Dermis blood vessel endothelial cell (primary cell): ENCODE measurements at regions not wholly inside any gene's neighbourhood (a gene's known extent, or its start where the extent isn't known, plus 50 kb on each side); places are given as distances from the start of the nearest gene placed in this dataset.
"Not testable (repeated sequence)": the region's sequence is repeated elsewhere in the genome, so short reads cannot be mapped to it uniquely, and the experiment has no call there.

Source experiments
- DNase-seq: peaks from one replicate; pipeline ENCODE4 v3.0.0; 2010

- no peak for DNase-seq
These were observed 383.6 kb downstream of the DSEL start for GRCh38 chr18:67132919-67133318.

DNA sequence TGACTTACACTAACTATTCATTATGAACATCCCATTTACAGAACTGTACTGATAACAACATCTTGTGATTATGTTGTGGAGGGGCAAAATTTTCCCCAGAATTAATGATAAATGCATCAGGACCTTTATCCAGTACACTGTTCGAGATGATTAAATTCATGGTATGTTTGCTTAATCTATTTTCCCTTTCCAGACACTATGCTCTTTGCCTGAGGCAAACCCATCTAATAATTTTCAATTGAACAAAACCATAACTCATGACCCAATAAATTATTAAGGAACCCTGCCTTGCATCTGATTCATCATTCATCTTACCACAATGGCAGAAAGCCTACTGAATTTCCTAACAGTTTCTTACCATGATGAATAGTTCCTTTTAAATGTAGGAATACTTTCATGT is 385.0 kb downstream of the DSEL start:
- no peak for DNase-seq

DNA sequence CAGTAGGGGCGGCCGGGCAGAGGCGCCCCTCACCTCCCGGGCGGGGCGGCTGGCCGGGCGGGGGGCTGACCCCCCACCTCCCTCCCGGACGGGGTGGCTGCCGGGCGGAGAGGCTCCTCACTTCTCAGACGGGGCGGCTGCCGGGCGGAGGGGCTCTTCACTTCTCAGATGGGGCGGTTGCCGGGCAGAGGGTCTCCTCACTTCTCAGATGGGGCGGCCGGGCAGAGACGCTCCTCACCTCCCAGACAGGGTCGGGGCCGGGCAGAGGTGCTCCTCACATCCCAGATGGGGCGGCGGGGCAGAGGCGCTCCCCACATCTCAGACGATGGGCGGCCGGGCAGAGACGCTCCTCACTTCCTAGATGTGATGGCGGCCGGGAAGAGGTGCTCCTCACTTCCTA is 389.8 kb downstream of the DSEL start:
- DNase-seq: not testable (repeated sequence)

DNA sequence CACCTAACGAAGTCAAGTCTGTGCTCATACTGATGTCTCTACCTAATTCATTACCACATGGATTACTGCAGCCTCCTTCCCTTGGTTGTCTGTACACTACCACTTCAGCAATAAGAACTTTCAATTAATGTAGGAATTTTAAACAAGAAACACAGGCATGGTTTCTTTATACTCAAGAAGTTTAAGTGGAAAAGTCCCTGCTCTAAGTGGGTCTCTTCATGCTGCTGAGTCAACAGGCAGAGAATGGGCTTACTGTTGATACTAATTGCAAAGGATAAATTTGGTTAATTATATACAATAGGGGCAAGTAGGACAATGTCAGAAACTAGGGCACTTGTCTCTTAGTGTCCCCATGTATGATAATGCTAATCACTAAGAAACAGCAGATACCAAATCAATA is 392.6 kb downstream of the DSEL start:
- no peak for DNase-seq

DNA sequence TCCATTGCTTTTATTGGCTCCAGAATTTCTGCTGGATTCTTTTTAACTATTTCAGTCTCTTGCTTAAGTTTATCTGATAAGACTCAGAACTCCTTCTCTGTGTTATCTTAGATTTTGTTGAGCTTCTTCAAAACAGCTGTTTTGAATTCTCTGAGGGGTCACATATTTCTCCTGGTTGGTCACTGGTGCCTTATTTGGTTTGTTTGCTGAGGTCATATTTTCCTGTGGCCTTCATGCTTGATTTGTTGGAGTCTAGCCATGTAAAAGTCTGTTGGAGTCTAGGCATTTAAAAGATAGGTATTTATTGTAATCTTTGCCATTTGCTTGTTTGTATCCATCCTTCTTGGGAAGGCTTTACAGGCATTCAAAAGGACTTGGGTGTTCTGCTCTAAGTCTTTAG is 398.7 kb downstream of the DSEL start:
- no peak for DNase-seq

DNA sequence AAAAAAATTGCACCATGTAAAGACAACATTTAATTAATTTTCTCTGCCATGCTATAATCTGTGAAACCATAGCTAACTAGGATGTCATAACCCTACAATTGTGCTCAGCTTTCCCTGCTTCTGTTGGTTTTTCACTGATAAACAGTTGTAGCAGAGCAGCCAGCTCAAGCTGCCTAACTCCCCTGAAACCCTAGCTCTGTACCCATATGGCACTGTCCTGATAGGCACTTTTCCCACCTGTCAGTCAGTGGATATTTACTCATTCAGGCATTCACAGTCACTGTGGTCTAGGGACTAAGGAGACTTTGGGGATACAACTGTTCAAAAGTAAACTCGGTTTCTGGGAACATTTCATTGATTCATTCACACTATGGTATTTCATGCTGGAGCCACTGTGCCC is 407.0 kb downstream of the DSEL start:
- DNase-seq: no peak

DNA sequence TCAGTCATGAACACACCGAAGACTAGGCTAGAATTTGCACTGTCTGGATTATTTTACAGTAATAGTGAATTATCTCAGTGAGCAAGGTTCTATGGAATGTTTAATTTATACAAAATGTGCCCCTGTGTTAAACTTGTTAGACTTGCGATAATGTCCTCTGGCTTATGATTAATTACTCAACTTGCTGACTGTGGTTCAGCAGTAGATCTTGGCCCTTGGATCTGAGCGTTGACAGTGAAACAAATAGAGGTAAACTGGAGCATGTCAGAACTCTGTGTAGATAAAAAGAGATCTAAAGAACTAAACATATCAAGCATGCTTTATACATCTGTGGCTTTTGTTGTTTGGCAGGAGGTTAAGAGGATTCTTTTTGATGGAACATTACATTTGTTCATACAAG is 407.6 kb downstream of the DSEL start:
- DNase-seq: no peak

DNA sequence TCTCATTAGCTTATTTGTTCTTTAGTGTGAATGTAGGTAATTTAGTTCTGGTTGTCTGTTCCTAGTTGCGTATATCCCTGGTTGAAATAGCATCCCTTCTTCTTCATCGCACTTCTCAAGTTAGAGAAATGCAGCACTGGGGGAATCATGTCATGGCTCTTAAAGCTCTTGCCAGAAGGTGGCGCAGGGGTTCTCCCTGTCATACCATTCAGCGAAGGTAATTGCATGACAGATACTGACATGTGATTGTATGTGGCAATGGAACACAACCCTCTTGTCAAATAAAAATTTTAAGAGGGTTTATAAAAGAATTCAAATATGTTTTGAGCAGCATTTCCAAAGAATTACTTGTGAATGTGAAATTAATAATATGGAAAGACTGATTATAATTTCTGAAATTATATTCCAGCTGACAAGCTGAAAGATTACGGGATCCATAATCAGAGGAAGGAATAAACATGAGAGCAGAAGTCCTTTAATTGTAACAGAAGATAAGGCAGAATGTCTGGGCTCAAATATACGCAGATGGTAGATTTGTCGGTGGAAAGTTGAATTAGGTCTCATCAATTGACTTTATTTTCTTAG is 411.7 kb downstream of the DSEL start:
- DNase-seq: peak; percentile 71

DNA sequence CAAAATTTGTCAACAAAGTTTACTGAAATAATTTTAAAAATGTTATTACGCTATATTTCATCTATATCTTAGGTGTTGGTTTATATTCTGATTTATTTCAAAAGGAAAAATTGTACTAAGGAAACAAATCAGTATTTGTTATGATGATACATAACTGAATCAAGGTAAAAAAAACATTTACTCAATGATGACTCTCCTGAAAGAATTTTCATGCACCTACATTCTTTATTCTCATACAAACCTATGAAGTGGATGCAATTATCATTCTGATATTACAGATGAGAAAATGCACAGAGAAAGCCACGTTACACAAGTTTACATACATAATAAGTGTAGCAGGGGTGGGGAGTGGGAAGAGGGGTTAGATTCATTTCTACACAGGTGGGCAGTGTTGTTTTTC is 422.4 kb downstream of the DSEL start:
- DNase-seq: no peak

DNA sequence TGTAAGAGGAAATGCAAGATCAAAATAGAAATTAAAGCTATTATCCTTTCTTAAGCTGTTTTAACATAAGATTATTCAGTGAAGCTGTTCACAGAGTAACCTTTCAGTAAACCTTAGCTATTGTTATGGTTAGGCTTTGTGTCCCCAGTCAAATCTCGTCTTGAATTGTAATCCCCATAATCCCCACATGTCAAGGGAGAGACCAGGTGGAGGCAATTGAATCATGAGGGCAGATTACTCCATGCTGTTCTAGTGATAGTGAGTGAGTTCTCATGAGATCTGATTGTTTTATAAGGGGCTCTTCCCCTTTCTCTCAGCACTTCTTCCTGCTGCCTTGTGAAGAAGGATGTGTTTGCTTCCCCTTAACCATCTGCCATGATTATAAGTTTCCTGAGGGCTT is 424.4 kb downstream of the DSEL start:
- no peak for DNase-seq

DNA sequence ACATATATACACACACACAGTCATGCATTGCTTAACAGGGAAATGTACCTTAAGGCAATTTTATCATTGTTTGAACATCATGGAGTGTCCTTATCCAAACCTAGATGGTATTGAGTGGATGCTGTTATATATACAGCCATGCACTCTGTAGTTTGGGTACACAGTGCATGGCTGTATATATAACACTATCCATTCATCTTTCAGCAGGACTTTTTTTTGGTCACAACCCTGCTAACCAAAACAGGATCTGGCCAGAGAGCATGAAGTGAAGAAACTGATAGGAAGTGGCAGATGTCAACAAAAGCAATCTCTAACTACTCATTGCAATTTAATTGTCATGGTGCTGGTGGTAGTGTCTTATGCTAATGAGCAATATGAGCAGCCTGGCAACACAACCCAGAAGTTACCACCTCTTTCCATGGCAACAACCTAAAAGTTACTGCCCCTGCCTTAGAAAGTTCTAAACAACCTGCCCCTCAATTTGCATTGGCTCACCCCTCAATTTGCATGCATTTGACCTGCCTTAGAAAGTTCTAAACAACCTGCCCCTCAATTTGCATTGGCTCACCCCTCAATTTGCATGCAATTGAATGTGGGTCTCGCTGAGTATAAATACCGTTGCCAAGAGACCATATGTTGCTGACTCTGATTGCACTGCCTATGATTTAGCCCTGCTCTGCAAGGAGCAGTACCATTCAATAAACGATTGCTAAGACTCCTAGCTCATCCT is 434.9 kb downstream of the DSEL start:
- DNase-seq: no peak

DNA sequence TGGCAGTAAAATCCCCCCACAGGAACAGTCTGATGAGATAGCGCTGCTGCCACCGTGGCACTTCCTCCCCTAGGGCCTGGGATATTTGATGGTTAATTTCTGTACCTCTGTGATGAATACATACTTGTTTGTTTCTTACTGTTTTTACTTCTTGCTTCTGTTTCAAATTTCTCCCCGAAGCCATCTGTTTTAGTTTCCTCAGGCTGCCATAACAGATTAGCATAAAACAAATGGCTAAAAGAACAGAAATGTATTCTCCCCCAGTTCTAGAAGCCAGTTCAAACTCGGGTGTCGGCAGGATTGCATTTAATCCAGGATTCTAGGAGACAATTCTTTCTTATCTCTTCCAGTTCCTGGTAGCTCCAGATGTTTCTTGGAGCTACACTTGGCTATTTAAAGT is 435.9 kb downstream of the DSEL start:
- DNase-seq: no peak

DNA sequence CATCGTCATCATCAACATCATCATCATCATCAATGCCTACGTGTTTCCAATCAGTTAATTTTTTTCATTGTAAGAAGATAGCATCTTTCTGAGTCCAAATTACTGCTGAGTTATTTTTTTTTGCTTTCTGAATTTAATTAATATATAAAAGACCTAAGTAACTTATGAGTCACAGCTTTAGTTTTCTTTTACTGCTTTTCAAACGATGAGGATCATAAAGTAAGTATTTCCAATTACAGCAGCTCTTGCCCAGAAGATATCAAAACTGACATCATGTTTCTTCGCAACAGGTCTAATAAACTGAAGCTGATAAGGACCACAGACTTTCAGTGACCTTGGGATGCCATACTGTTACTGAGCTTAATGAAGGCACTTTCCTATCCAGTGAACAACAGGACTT is 442.2 kb downstream of the DSEL start:
- DNase-seq: no peak

DNA sequence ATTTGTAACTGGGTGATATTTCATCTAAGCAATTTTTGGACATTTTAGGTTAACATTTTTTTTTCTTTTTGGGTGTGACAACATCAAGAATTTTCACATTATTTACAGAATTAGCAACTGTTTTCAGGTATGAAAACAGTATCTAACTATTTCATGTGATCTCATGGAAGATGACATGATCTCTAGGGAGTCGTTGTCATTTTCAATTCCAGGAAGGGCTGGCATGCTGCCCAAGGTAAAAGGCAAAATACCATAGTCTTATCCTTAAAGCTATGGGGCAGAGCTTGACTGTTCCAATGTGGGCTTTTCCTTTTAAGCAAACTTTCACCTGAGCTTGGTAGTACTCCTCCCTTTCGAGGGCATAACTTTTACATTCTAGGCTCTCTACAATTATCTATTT is 443.7 kb downstream of the DSEL start:
- DNase-seq: no peak

DNA sequence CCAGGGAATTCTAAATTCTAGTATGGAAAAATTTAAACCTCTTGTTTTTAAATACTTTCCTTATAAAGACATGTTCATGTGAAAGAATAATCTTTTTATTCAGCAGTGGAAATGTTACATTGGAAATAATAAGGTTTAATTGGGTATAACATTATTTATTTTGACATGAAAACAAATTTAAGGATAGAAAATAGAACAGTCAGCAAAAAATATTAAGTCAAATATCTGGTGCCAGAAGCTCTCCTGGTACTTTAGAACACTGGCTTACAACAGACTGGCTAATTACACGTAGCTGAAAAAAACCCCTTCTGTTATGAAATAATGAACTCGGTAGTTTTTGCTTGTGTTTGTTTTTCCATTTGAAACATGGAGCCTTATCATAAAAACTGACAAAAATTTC is 447.9 kb downstream of the DSEL start:
- no peak for DNase-seq

GRCh38 chr18:67047334-67047733 is 443.4 kb upstream of the CDH19 start:
- no peak for DNase-seq

- no peak for DNase-seq
These were observed 439.4 kb upstream of the CDH19 start for GRCh38 chr18:67043276-67043675.

GRCh38 chr18:67041334-67041733 is 437.4 kb upstream of the CDH19 start:
- no peak for DNase-seq

- no peak for DNase-seq
These were observed 431.1 kb upstream of the CDH19 start for GRCh38 chr18:67035026-67035425.

DNA sequence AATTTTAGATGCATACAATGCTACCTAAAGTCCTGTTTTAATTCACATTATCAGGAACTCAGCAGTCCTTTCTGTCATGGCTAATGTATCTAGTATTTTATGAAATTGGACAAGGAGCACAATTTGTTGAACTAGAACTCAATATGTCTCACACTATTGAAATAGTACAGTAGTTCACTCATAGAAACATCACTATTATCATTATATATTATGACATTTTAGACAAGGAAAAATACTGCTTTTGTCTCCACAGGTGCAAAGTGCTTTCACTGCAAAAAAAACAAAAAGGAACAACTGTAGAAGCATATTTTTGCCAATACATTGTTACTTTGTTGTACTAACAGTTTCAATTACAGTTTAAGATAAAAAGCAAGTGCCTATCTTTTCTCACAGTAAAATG is 419.2 kb upstream of the CDH19 start:
- no peak for DNase-seq

DNA sequence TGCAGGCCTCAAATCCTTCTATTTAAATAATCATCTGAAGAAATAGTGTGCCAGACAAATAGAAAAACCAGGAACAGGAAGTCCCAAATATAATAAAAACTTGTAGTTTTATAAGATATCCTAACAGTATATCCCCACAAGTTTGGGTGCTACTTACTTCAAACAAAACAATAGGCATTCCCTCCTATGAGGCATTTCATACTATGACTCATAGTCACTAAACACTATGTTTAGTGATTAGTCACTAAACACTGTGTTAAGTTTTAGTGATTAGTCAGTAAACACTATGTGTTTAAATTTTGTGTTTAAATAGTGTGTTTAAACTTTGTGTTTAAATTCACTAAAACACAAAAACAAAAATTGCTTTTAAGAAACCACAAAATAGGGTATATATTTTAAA is 407.0 kb upstream of the CDH19 start:
- peak; percentile 0 for DNase-seq

GRCh38 chr18:67007999-67008398 is 404.1 kb upstream of the CDH19 start:
- DNase-seq: no peak

DNA sequence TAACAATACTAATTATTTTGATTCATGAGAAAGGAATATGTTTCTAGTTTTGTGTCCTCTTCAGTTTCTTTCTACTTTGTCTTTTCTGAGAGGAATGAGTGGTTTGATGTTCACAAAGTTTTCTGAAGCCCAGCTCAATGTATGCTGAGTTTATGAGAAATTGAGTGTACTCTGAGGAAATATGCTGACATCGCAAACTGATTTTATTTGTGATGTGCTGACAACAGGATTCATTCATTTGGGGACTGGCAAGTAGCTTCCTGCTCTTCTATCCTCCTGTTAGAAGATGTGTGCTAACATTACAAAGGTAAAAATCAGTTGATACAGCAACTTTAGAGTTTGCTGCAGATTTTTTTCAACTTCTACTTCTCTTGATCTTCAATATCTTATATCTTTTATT is 403.2 kb upstream of the CDH19 start:
- no peak for DNase-seq

GRCh38 chr18:67001052-67001451 is 397.2 kb upstream of the CDH19 start:
- DNase-seq: no peak

DNA sequence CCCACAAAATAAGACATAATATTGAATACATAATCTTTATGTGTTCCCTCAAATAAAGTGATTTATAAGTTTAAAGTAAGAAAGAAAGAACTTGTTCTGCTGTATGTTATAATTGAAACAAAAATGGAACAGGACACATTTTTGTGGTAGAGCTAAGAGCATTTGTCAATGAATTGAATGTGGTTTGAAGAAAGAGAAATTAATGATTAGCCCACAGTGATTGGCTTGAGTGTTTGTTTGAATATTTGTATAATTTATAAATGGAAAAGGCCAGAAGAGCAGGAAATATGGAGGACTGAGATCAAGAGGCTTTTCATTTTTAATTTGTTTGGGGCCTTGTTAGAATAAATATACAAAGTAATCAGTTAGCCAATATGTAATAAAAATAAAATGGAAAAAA is 395.1 kb upstream of the CDH19 start:
- no peak for DNase-seq
